Epithelial cell of proximal tubule (primary cell): ENCODE measurements at regions not wholly inside any gene's neighbourhood (a gene's known extent, or its start where the extent isn't known, plus 50 kb on each side); places are given as distances from the start of the nearest gene placed in this dataset.

Experiments
- DNase-seq: peaks from one replicate; pipeline ENCODE4 v3.0.0-alpha.2; 2011; ENCODE audit warnings: low read depth
- H3K4me3 ChIP-seq: 2 replicates; pipeline ENCODE4 v1.5.1; 2011; ENCODE audit warnings: low read depth, mild to moderate bottlenecking, low read length
- CTCF ChIP-seq: conservative IDR thresholded peaks from 2 replicates; pipeline ENCODE4 v1.5.1; 2012; ENCODE audit warnings: low read depth, mild to moderate bottlenecking, low read length

DNA sequence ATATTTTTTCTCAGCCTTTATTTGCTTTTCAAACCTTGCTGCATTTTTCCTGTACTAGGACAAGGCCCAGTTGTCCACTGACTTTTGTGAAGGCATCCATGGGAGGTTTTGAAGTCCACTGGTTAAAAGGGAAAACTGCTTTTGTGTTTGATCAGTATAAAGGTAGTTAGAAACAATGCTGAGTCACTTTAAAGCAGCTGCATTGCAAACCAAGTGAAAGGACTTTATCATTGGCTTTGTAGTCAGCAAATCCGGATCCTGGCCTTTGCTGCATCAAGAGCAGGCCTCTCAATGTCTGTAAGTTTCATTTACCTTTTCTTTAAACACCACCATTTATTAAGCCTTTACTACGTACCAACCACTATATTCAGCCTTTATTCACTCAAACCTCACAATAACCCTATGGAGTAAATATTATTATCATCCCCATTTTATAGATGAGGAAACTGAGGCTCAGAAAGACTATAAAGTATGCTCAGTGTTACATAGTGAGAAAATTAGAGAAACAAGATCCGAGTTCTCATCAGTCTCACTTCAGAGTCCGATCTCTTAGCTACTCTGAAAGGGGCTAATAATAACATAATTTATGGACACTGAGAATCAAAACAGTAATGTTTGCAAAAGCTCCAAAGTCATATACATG lies 60.6 kb upstream of the HSD17B12 start:
- DNase-seq, result no peak
- H3K4me3 ChIP-seq, result no peak overlapping the region
- no peak for TF ChIP-seq CTCF

DNA sequence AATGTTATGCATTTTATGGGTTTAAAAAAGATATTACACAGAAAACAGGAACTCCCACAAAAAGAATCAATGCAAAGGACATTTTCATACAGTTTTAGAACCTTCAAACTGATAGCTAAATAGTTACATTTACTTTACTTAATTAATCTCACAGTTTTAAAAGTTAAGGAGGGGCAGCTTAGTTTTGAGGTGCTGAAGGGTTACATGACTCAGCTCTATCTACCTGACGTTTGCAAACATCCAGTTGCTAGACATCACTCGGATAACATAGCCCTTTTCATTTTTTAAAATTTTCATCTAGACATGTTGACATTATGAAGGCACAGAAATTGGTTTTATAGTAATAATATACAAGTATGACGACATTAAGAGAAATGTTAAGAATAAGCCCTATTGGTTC lies 53.7 kb upstream of the HSD17B12 start:
- no peak for TF ChIP-seq CTCF
- no peak for DNase-seq
- no peak overlapping the region for H3K4me3 ChIP-seq
